CD4-positive, alpha-beta memory T cell (primary cell): ENCODE measurements at regions not wholly inside any gene's neighbourhood (a gene's known extent, or its start where the extent isn't known, plus 50 kb on each side); places are given as distances from the start of the nearest gene placed in this dataset.

ENCODE experiments used
- CTCF ChIA-PET: fragments of 350-600 bp; sonication (Branson Sonifier 250); formaldehyde crosslinking; loops from one replicate; lab custom pipeline; 2021; ENCODE audit warnings: inconsistent platforms; ENCODE audit not compliant: partially characterized antibody; lab: Charles Lee
- POLR2A ChIA-PET: fragments of 350-600 bp; sonication (Branson Sonifier 250); formaldehyde crosslinking; loops from one replicate; lab custom pipeline; 2021; ENCODE audit not compliant: partially characterized antibody; lab: Charles Lee
- DNase-seq, 5 donors: peaks; one replicate each; pipeline versions ENCODE4 v3.0.0 to v3.0.0-alpha.2; 2020 to 2022; ENCODE audit warnings: mixed read lengths in 1 of 5
- H3K27ac ChIP-seq: one replicate; pipeline ENCODE4 v1.7.0; 2013; ENCODE audit warnings: low read depth, low read length
- H3K27me3 ChIP-seq: 2 replicates; pipeline ENCODE4 v1.7.0; 2013; ENCODE audit warnings: mild to moderate bottlenecking, low read length, moderate library complexity; ENCODE audit not compliant: insufficient read depth
- H3K36me3 ChIP-seq: 2 replicates; pipeline ENCODE4 v1.7.0; 2013; ENCODE audit warnings: mild to moderate bottlenecking, low read length, moderate library complexity; ENCODE audit not compliant: insufficient read depth
- H3K4me1 ChIP-seq: 2 replicates; pipeline ENCODE4 v1.7.0; 2013; ENCODE audit warnings: mild to moderate bottlenecking, low read length, moderate library complexity; ENCODE audit not compliant: insufficient read depth
- H3K4me3 ChIP-seq, 2 donors: one replicate each; pipeline ENCODE4 v1.7.0; 2013; ENCODE audit warnings: low read length in 2 of 2, mild to moderate bottlenecking in 1 of 2
- H3K9me3 ChIP-seq, 2 donors: one replicate each; pipeline ENCODE4 v1.7.0; 2013; ENCODE audit warnings: low read length in 2 of 2, control low read depth in 1 of 2; ENCODE audit not compliant: control insufficient read depth in 1 of 2
- H3K27ac Mint-ChIP-seq, 7 donors: one replicate each; pipeline ENCODE4 v1.8.0; 2020 to 2021; ENCODE audit warnings: mixed read lengths in 7 of 7, mild to moderate bottlenecking in 6 of 7, inconsistent platforms in 3 of 7, moderate library complexity in 3 of 7
- H3K27me3 Mint-ChIP-seq, 2 donors: one replicate each; pipeline ENCODE4 v1.8.0; 2020 to 2021; ENCODE audit warnings: mixed read lengths in 2 of 2
- H3K36me3 Mint-ChIP-seq, 2 donors: one replicate each; pipeline ENCODE4 v1.8.0; 2020 to 2021; ENCODE audit warnings: mixed read lengths in 2 of 2, inconsistent platforms in 1 of 2, mild to moderate bottlenecking in 1 of 2
- H3K4me1 Mint-ChIP-seq, 4 donors: one replicate each; pipeline ENCODE4 v1.8.0; 2020 to 2021; ENCODE audit warnings: mixed read lengths in 4 of 4, mild to moderate bottlenecking in 1 of 4
- H3K4me3 Mint-ChIP-seq, 8 donors: one replicate each; pipeline ENCODE4 v1.8.0; 2020 to 2021; ENCODE audit warnings: mixed read lengths in 8 of 8, mild to moderate bottlenecking in 7 of 8, moderate library complexity in 6 of 8, inconsistent platforms in 3 of 8
- H3K9me3 Mint-ChIP-seq, 8 donors: one replicate each; pipeline ENCODE4 v1.8.0; 2020 to 2021; ENCODE audit warnings: mixed read lengths in 8 of 8, mild to moderate bottlenecking in 5 of 8, inconsistent platforms in 3 of 8, moderate library complexity in 1 of 8
- intact Hi-C: fragments of 100-400 bp; cut with micrococcal nuclease; formaldehyde crosslinking; loops from one replicate; pipeline ENCODE4 v1.15.1; 2023

DNA sequence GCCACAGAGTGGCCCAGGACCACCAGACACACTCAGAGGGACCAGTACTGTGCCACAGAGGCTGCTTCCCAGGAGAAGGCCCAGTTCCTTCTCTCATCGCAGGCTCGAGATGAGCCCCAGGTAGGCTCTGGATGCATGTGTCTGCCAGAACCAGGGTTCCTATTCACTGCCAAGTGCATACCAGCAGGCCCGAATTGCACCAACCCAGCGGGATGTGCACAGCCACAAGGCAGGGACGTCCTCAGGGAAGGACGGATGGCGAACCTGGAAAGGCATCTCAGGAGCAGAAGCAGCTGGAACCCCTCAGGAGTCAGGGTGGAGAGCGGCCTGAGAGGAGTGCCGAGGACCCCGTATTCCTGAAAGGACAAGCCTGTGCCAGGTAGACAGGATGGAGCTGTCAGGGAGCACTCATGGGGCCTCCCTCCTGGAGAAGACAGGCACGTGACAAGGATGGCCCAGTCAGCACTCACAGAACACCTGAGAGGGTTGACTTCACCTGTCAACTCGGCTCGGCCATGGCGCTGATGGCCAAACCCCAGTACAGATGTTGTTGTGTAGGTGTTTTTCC, 73.7 kb downstream of the PTGR3 start:
- Mint-ChIP-seq H3K4me3 (no peak overlapping the region), H3K27me3 (no peaks in the 10 kb centered on the region), H3K36me3 (no peaks in the 10 kb centered on the region), H3K4me1 (no peaks in the 10 kb centered on the region), H3K27ac (no peak overlapping the region), H3K9me3 (no peaks in the 10 kb centered on the region)
- ChIA-PET POLR2A (no interaction called here), CTCF (no interaction called here)
- Histone ChIP-seq H3K4me3 (no peak overlapping the region), H3K36me3 (no peaks in the 10 kb centered on the region), H3K4me1 (no peaks in the 10 kb centered on the region), H3K9me3 (no peaks in the 10 kb centered on the region), H3K27ac (no peak overlapping the region), H3K27me3 (no peaks in the 10 kb centered on the region)
- intact Hi-C loops: no loop called here
- no peak for DNase-seq

DNA sequence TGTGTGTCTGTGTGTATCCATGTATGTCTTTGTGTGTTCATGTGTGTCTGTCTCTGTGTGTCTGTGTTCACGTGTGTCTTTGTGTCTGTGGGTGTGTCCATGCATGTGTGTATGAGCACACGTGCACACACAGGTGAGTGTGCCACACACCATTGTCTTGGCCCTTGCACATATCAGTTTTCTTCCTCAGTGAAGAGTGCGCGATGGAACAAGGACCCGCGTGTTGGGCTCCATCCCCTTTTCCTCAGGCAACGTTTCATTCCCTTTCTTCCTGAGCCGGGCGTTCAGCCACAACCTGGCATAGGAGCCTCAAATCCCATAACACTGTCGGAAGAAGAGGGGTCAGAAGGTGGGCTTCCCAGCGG, 74.3 kb downstream of the PTGR3 start:
- CTCF ChIA-PET: no interaction called here
- H3K36me3 ChIP-seq: no peaks in the 10 kb centered on the region
- H3K4me3 Mint-ChIP-seq: no peak overlapping the region

DNA sequence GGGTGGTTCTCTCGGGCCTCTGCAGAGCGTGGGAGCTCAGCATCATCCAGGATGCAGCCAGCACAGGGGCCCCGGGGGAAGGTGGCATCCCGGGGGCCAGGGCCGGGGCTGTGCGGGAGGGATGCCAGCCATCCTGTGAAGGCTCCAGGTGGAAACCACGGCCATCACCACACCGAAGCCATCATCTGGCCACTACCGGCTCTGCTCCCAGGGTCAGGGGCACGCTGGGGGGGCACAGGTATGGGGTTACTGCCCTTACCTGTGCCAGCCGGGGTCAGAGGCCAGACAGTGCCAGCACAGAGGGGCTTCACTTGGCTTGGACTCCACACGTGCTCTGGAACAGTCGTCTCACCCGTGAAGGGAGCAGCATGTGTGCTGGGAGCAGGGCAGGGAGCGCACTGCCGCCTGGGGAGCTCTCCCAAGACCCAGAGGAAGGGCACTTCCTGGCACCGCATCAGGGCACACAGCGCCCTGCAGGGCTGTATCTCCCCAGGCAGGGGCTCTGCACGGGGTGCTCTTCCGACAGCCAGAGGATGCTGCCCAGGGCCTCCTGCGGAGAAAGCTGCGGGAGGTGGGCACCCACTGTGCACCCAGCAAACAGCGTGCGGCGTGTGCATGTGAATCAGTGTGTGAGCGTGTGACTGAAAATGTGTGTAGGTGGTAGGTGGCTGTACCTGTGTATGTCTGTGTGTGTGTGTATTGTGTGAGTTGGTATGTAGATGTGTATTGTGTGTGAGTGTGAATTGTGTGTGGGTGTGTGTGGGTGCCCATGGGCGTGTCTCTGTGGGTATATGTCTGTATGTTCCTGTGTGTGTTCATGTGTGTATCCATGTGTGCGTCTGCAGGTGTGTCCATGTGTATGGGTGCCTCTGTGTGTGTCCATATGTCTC, 75.0 kb downstream of the PTGR3 start:
- no peaks in the 10 kb centered on the region for H3K36me3 ChIP-seq
- no peak overlapping the region for H3K4me3 Mint-ChIP-seq
- no peak overlapping the region for H3K27ac Mint-ChIP-seq
- ChIA-PET POLR2A (no interaction called here), CTCF (no interaction called here)
- no peaks in the 10 kb centered on the region for H3K27me3 ChIP-seq
- peaks cover 0 to 1% of the 10 kb centered on the region in 2 donors for H3K27me3 Mint-ChIP-seq
- peaks cover 0 to 2% (median 0%) of the 10 kb centered on the region in 4 donors for H3K4me1 Mint-ChIP-seq
- intact Hi-C loops: no loop called here
- DNase-seq: no peak
- no peaks in the 10 kb centered on the region for H3K9me3 ChIP-seq
- no peaks in the 10 kb centered on the region for H3K9me3 Mint-ChIP-seq
- no peak overlapping the region for H3K4me3 ChIP-seq
- H3K27ac ChIP-seq: no peak overlapping the region
- no peaks in the 10 kb centered on the region for H3K4me1 ChIP-seq
- no peaks in the 10 kb centered on the region for H3K36me3 Mint-ChIP-seq

More for the DNA sequence above, 74.3 kb downstream of the PTGR3 start:
- no peaks in the 10 kb centered on the region for H3K9me3 Mint-ChIP-seq
- intact Hi-C loops: no loop called here
- H3K27me3 Mint-ChIP-seq: peaks cover 0 to 1% of the 10 kb centered on the region in 2 donors
- no peak for DNase-seq
- Histone ChIP-seq H3K27me3 (no peaks in the 10 kb centered on the region), H3K9me3 (no peaks in the 10 kb centered on the region), H3K4me3 (no peak overlapping the region), H3K27ac (no peak overlapping the region), H3K4me1 (no peaks in the 10 kb centered on the region)
- POLR2A ChIA-PET: no interaction called here
- no peaks in the 10 kb centered on the region for H3K36me3 Mint-ChIP-seq
- H3K27ac Mint-ChIP-seq: no peak overlapping the region
- peaks cover 0 to 2% (median 0%) of the 10 kb centered on the region in 4 donors for H3K4me1 Mint-ChIP-seq

DNA sequence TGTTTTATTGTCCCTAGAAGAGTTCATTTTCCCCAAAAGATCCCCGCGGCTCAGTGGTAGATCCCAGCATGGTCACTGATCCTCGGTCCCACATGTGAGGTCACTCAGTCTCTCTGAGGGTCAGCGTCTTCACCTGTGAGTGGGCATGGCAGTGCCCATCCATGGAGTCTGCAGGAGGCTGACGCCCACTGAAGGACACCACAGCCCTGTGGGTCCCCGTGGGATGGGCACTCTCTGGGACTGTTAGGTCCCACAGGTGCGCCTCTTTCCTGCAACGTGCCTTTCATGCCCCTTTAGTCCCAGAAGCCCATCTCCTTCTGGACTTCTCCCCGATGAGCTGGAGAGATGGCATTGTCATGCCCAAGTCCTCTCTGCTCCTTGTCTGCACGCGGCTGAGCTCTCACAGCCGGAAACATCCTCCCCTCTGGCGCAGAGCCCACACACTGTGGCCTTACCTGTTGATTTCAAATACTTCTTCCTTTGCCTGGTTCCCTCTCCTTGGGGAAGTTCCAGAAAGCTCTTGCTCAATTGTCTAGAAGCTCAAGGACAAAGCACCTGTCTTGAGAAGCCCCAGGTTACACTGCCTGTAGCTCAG, 75.9 kb downstream of the PTGR3 start:
- Mint-ChIP-seq H3K4me1 (peaks cover 0 to 2% (median 0%) of the 10 kb centered on the region in 4 donors), H3K9me3 (no peaks in the 10 kb centered on the region), H3K4me3 (no peak overlapping the region), H3K27me3 (peaks cover 0 to 1% of the 10 kb centered on the region in 2 donors), H3K27ac (no peak overlapping the region), H3K36me3 (no peaks in the 10 kb centered on the region)
- Histone ChIP-seq H3K9me3 (no peaks in the 10 kb centered on the region), H3K4me1 (no peaks in the 10 kb centered on the region), H3K27ac (no peak overlapping the region), H3K4me3 (no peak overlapping the region), H3K27me3 (no peaks in the 10 kb centered on the region), H3K36me3 (no peaks in the 10 kb centered on the region)
- ChIA-PET CTCF (no interaction called here), POLR2A (no interaction called here)
- intact Hi-C loops: no loop called here
- DNase-seq: no peak

DNA sequence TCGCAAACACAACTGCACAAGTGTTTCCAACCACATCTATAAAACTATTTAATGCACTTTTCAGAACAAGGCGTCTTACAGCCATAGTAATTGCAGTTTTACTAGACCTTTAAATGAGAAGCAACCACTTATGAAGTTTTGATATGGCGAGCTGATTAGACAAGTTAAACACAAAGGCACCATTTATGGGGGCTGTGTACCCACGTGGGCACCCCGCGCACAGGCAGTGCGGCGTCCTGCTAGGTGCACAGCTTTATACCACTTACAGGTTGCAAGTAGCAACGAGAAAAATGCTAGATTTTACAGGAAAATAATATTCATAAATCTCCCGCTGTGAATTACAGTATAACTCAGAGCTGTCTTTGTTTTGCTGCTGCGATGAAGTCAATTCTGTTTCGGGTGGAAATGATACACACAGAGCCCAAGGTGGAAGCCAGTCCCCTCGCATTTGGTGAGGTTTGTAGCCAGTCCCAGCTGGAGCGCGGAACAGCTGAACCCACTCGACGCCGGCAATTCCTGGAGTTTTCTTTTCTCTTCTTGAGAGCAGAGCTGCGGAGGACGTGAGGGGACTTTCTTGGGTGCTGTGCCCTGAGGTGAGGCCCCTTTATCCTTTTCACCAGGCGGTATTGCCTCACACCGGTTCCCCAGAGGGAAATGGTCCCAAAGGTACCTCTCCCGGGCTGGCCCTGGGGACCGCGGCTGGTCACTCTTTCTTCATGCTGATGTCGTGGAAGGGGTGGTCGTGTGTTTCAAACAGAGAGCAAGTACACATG, 76.7 kb downstream of the PTGR3 start:
- intact Hi-C loops: no loop called here
- H3K27me3 Mint-ChIP-seq: peaks cover 0 to 1% of the 10 kb centered on the region in 2 donors
- CTCF ChIA-PET: no interaction called here

DNA sequence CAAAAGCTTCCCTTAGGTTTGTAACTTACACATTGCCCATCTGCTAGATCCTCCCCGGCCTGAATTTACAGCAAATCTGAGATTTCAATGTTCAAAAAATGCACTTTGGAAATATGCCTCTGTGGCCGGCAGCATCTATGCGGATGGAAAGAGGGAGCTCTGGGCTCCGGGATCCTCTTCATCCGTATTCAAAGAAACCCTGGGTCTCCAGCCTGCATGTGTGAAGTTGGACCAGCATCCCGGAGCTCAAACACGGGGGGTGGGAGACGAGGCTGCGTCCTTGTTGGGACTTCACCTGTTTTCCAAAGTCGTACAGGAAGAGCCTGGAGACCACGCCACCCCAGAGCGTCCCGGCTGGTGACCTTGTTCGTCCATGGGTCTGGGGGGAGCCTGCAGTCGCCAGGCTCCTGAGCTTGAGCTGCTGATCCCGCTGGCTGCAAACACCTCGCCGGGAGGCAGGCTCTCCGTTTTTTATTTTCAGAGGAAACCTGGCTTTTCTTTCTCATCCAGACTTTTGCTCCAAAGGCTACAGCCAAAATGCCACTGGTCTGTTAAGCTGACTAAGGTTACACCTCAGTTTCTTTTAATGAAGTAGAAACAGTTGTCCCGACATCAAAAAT, 77.4 kb downstream of the PTGR3 start:
- no peak overlapping the region for H3K27ac Mint-ChIP-seq
- peaks cover 0 to 1% of the 10 kb centered on the region in 2 donors for H3K27me3 Mint-ChIP-seq

More for the DNA sequence above, 76.7 kb downstream of the PTGR3 start:
- DNase-seq: no peak
- no peak overlapping the region for H3K27ac ChIP-seq
- H3K36me3 Mint-ChIP-seq: no peaks in the 10 kb centered on the region
- H3K27me3 ChIP-seq: no peaks in the 10 kb centered on the region
- no peaks in the 10 kb centered on the region for H3K36me3 ChIP-seq
- H3K9me3 ChIP-seq: no peaks in the 10 kb centered on the region
- H3K4me1 ChIP-seq: no peaks in the 10 kb centered on the region
- H3K4me3 Mint-ChIP-seq: no peak overlapping the region
- H3K9me3 Mint-ChIP-seq: no peaks in the 10 kb centered on the region
- no peak overlapping the region for H3K4me3 ChIP-seq
- POLR2A ChIA-PET: no interaction called here
- H3K4me1 Mint-ChIP-seq: peaks cover 0 to 2% (median 0%) of the 10 kb centered on the region in 4 donors
- no peak overlapping the region for H3K27ac Mint-ChIP-seq

More for the DNA sequence above, 77.4 kb downstream of the PTGR3 start:
- H3K27ac ChIP-seq: no peak overlapping the region
- Mint-ChIP-seq H3K4me3 (no peak overlapping the region), H3K36me3 (no peaks in the 10 kb centered on the region), H3K9me3 (no peaks in the 10 kb centered on the region), H3K4me1 (peaks cover 0 to 4% (median 2%) of the 10 kb centered on the region in 4 donors)
- no peak overlapping the region for H3K4me3 ChIP-seq
- no peaks in the 10 kb centered on the region for H3K4me1 ChIP-seq
- ChIA-PET POLR2A (no interaction called here), CTCF (no interaction called here)
- no peaks in the 10 kb centered on the region for H3K36me3 ChIP-seq
- no peak for DNase-seq
- H3K27me3 ChIP-seq: no peaks in the 10 kb centered on the region
- intact Hi-C loops: no loop called here
- H3K9me3 ChIP-seq: no peaks in the 10 kb centered on the region
